Neural cell (in vitro differentiated cells): ENCODE measurements at regions not wholly inside any gene's neighbourhood (a gene's known extent, or its start where the extent isn't known, plus 50 kb on each side); places are given as distances from the start of the nearest gene placed in this dataset.

Source experiments
- CTCF ChIP-seq: fragments of 450-650 bp; IDR thresholded peaks from 2 replicates; pipeline ENCODE4 v1.5.1; 2014; ENCODE audit warnings: antibody characterized with exemption, mild to moderate bottlenecking, moderate library complexity; ENCODE audit not compliant: poor library complexity, severe bottlenecking
- RAD21 ChIP-seq: fragments of 450-650 bp; conservative IDR thresholded peaks from 2 replicates; pipeline ENCODE4 v1.6.1; 2014; ENCODE audit warnings: antibody characterized with exemption, mild to moderate bottlenecking, moderate library complexity
- TAF1 ChIP-seq: IDR thresholded peaks from 2 replicates; pipeline ENCODE4 v1.6.1; 2012; ENCODE audit warnings: low read depth

GRCh38 chr4:188779581-188779980 is 640.3 kb downstream of the TRIML1 start:
- TF ChIP-seq RAD21 (no peak), TAF1 (no peak), CTCF (no peak)
